ENCODE measurements at regions not wholly inside any gene's neighbourhood (a gene's known extent, or its start where the extent isn't known, plus 50 kb on each side); places are given as distances from the start of the nearest gene placed in this dataset.

DNA sequence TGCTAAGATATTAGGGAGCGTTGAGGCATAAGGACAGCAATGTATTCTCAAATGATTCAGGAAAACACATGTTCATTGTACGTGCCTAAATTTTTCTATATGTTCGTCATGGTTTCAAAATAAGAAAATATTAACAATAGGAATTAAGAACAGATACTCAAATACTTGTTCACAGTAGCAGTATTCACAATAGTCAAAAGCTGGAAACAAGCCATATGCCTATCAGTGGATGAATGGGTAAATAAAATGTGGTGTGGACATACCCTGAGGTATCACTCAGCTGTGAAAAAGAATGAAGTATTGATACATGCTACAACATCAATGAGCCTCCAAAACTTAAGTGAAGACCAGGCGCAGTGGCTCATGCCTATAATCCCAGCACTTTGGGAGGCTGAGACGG is 84.7 kb upstream of the PTER start:
- TF ChIP-seq, protein P1, sequence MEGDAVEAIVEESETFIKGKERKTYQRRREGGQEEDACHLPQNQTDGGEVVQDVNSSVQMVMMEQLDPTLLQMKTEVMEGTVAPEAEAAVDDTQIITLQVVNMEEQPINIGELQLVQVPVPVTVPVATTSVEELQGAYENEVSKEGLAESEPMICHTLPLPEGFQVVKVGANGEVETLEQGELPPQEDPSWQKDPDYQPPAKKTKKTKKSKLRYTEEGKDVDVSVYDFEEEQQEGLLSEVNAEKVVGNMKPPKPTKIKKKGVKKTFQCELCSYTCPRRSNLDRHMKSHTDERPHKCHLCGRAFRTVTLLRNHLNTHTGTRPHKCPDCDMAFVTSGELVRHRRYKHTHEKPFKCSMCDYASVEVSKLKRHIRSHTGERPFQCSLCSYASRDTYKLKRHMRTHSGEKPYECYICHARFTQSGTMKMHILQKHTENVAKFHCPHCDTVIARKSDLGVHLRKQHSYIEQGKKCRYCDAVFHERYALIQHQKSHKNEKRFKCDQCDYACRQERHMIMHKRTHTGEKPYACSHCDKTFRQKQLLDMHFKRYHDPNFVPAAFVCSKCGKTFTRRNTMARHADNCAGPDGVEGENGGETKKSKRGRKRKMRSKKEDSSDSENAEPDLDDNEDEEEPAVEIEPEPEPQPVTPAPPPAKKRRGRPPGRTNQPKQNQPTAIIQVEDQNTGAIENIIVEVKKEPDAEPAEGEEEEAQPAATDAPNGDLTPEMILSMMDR (IDR thresholded peaks at IDR 0.05) = no peak
- TF ChIP-seq POLR2A (IDR thresholded peaks at IDR 0.05) (no peak), POLR2AphosphoS5 (IDR thresholded peaks at IDR 0.05) (no peak)

Data from breast epithelium (tissue), 3 donors.